ENCODE measurements at regions not wholly inside any gene's neighbourhood (a gene's known extent, or its start where the extent isn't known, plus 50 kb on each side); places are given as distances from the start of the nearest gene placed in this dataset.

DNA sequence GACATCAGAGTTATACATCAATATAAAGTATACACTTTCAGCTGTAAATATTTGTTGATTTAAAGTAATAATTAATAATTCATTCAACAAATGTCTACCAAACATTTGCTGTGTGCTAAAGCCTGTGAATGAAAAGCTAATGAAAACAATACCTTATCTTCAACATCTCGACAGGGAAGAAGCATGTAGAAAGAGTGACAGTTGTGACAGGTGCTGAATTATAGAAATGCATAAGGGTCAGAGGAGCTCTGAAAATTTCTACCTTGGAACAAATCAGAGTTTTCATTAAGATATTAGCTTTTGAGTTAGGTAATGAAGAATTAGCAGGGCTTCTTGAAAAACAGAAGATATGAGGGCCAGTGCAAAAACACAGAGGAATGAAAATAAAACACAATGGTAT is 739.2 kb downstream of the VGLL3 start:
- Histone ChIP-seq H3K4me1 (no peaks in the 10 kb centered on the region), H3K27me3 (replicated peaks in 1 of 7) (no peaks in the 10 kb centered on the region), H3K9me3 (peaks cover 0 to 10% (median 0%) of the 10 kb centered on the region in 8 donors), H3K27ac (no peak overlapping the region), H3K4me3 (no peak overlapping the region), H3K36me3 (no peaks in the 10 kb centered on the region)
- TF ChIP-seq, protein P1, sequence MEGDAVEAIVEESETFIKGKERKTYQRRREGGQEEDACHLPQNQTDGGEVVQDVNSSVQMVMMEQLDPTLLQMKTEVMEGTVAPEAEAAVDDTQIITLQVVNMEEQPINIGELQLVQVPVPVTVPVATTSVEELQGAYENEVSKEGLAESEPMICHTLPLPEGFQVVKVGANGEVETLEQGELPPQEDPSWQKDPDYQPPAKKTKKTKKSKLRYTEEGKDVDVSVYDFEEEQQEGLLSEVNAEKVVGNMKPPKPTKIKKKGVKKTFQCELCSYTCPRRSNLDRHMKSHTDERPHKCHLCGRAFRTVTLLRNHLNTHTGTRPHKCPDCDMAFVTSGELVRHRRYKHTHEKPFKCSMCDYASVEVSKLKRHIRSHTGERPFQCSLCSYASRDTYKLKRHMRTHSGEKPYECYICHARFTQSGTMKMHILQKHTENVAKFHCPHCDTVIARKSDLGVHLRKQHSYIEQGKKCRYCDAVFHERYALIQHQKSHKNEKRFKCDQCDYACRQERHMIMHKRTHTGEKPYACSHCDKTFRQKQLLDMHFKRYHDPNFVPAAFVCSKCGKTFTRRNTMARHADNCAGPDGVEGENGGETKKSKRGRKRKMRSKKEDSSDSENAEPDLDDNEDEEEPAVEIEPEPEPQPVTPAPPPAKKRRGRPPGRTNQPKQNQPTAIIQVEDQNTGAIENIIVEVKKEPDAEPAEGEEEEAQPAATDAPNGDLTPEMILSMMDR (IDR thresholded peaks at IDR 0.05 in 8 of 11, conservative IDR thresholded peaks at IDR 0.05 in 3 of 11), result no peak
- no peak for TF ChIP-seq POLR2AphosphoS5 (IDR thresholded peaks at IDR 0.05)
- no peak for TF ChIP-seq POLR2A (IDR thresholded peaks at IDR 0.05)
- intact Hi-C loops (cut with DNase I; ENCODE audit: low total_unique reads), result no loop called here
- no peak for DNase-seq
- 62 to 76% (median 70%) methylated on average over 1 of the region's 1 CpG for WGBS, 5 donors

DNA sequence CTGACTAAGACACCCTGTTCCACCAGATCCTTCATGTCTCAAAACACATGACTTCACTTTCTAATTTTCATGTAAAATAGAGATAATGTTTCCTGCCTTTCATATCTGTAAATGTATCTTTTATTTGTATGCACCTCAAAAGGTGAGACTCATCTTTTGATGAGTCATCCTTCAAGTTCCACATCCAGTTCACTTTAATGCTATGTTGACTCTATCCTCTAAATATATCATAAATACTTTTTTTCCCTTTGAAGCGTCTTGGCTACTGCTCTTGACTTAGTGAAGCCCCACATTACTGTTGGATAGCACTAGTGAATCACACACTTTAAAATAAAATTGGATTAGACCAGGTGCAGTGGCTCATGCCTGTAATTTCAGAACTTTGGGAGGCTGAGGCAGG is 741.1 kb downstream of the VGLL3 start:
- WGBS, 5 donors, result 59 to 74% (median 68%) methylated on average over 1 of the region's 1 CpG
- Histone ChIP-seq H3K36me3 (no peaks in the 10 kb centered on the region), H3K27ac (no peak overlapping the region), H3K4me1 (no peaks in the 10 kb centered on the region), H3K27me3 (replicated peaks in 1 of 7) (no peaks in the 10 kb centered on the region), H3K9me3 (peaks cover 0 to 6% (median 0%) of the 10 kb centered on the region in 8 donors), H3K4me3 (no peak overlapping the region)
- TF ChIP-seq, protein P1 (IDR thresholded peaks at IDR 0.05 in 8 of 11, conservative IDR thresholded peaks at IDR 0.05 in 3 of 11), result no peak
- TF ChIP-seq POLR2AphosphoS5 (IDR thresholded peaks at IDR 0.05) (no peak), POLR2A (IDR thresholded peaks at IDR 0.05) (no peak)
- no peak for DNase-seq
- intact Hi-C loops (cut with DNase I; ENCODE audit: low total_unique reads), result loop anchor here (10.0 kb wide), 1 partner anchor 65 kb away; no protein-coding TSS in a partner anchor

DNA sequence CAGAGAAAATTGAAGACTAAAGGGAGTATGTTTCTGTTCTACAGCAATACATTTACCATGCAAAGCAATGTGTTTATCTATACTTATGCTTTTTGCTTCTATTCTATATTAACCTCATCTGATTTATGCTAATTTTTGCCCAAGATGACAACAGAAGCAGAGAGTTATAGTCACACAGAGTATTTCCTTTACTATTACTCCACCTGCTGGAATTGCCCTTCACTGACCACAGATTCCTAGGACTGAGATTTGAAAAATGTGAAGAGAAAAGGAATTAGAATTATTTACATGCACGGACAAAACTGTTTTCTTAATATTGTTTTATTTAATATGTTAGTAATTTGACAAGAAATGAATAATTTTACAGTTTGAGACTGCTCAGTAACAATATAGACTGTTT is 745.6 kb downstream of the VGLL3 start:
- intact Hi-C loops (cut with DNase I; ENCODE audit: low total_unique reads), result loop anchor here (10.0 kb wide), 1 partner anchor 61 kb away; no protein-coding TSS in a partner anchor
- no peaks in the 10 kb centered on the region for H3K4me1 ChIP-seq
- H3K36me3 ChIP-seq, result no peaks in the 10 kb centered on the region
- DNase-seq, result no peak
- H3K9me3 ChIP-seq, result peaks cover 0 to 6% (median 0%) of the 10 kb centered on the region in 8 donors
- TF ChIP-seq, protein P1 (IDR thresholded peaks at IDR 0.05 in 8 of 11, conservative IDR thresholded peaks at IDR 0.05 in 3 of 11), result peak in 5 of 11 experiments; percentile 27 to 54 (median 46)
- no peak for TF ChIP-seq POLR2AphosphoS5 (IDR thresholded peaks at IDR 0.05)
- no peak for TF ChIP-seq POLR2A (IDR thresholded peaks at IDR 0.05)
- no peak overlapping the region for H3K27ac ChIP-seq
- H3K4me3 ChIP-seq, result no peak overlapping the region
- WGBS, 5 donors, result 20 to 47% (median 32%) methylated on average over 1 of the region's 1 CpG
- H3K27me3 ChIP-seq (replicated peaks in 1 of 7), result no peaks in the 10 kb centered on the region

DNA sequence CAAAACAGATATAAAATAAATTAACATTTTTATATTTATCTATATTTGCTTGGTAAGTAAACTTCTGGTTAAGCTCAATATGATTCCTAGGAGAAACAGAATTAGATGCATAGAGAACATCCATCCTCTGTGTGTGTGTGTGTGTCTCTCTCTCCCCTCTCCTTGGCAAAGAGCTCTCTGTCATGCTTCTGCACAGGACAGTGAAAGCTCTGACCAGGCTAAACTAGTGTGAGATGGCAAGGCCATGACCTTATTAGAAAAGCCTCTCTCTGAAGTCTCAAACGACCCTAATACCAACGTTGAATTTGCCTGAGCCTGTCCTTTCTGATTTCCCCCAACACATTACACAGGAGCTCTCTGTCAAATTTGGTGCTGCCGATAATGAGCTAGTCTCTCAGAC is 746.0 kb downstream of the VGLL3 start:
- TF ChIP-seq, protein P1 (IDR thresholded peaks at IDR 0.05 in 8 of 11, conservative IDR thresholded peaks at IDR 0.05 in 3 of 11), result no peak
- TF ChIP-seq POLR2A (IDR thresholded peaks at IDR 0.05) (no peak), POLR2AphosphoS5 (IDR thresholded peaks at IDR 0.05) (no peak)
- WGBS, 5 donors, result 55 to 68% (median 61%) methylated on average over 3 of the region's 3 CpGs
- DNase-seq, result no peak
- intact Hi-C loops (cut with DNase I; ENCODE audit: low total_unique reads), result loop anchor here (10.0 kb wide), 1 partner anchor 60 kb away; no protein-coding TSS in a partner anchor
- Histone ChIP-seq H3K4me3 (no peak overlapping the region), H3K27me3 (replicated peaks in 1 of 7) (no peaks in the 10 kb centered on the region), H3K27ac (no peak overlapping the region), H3K9me3 (peaks cover 0 to 6% (median 0%) of the 10 kb centered on the region in 8 donors), H3K36me3 (no peaks in the 10 kb centered on the region), H3K4me1 (no peaks in the 10 kb centered on the region)
